K562 (cell line): ENCODE measurements at regions not wholly inside any gene's neighbourhood (a gene's known extent, or its start where the extent isn't known, plus 50 kb on each side); places are given as distances from the start of the nearest gene placed in this dataset.

Experiments used
- ATAC-seq: fragments of 200-7000 bp; cut with Tn5 transposase; 3 replicates; pipeline ENCODE4 v1.9.1; 2020; ENCODE audit warnings: moderate library complexity
- BruUV-seq: library from RNA; stranded (reverse); fragments of 400-500 nt; replicated peaks from 2 replicates; lab custom pipeline; 2021; lab: Mats Ljungman, UMichigan
- CTCF ChIA-PET: fragments of 300-600 bp; formaldehyde crosslinking; extraction: SDS; loops from one replicate; lab custom pipeline; 2021; ENCODE audit warnings: low intra/inter-chr PET ratio; lab: Yijun Ruan, JAX
- POLR2A ChIA-PET: fragments of 300-600, 350-650 bp; sonication (Branson Sonifier 250); formaldehyde crosslinking; extraction: SDS; loops from one replicate; lab custom pipeline; 2021; ENCODE audit warnings: antibody characterized with exemption, inconsistent platforms; lab: Yijun Ruan, JAX
- DNase-seq, 4 experiments: peaks; one replicate each; pipeline versions ENCODE4 v3.0.0 to v3.0.0-alpha.2; 2011 to 2018; ENCODE audit warnings: low spot score in 3 of 4, mixed read lengths in 3 of 4; ENCODE audit errors: extremely low read depth in 1 of 4
- FAIRE-seq: peaks from 2 replicates; lab custom pipeline; 2011; peaks lifted over from hg19 to GRCh38; lab: Jason Lieb, UNC
- H2AFZ ChIP-seq: 2 replicates; pipeline ENCODE4 v1.6.0; 2011; ENCODE audit warnings: low read depth, low read length, control low read depth, inconsistent platforms
- H3K27ac ChIP-seq: fragments of 200-600 bp; 3 replicates; pipeline ENCODE4 v1.8.0; 2011; ENCODE audit warnings: low read depth, mild to moderate bottlenecking, control low read depth, inconsistent platforms, low read length, moderate library complexity, mixed read lengths; ENCODE audit errors: extremely low read depth
- H3K27me3 ChIP-seq, 2 experiments: fragments of 300-600 bp in 1 of 2; 2 replicates in 1 of 2; 3 replicates in 1 of 2; pipeline versions ENCODE4 v1.6.0 to v1.8.0; 2011; ENCODE audit warnings: inconsistent platforms in 2 of 2, low read length in 2 of 2, mild to moderate bottlenecking in 1 of 2, mixed read lengths in 1 of 2, moderate library complexity in 1 of 2; ENCODE audit not compliant: control insufficient read depth in 2 of 2, insufficient read depth in 2 of 2
- H3K36me3 ChIP-seq: fragments of 300-600 bp; 3 replicates; pipeline ENCODE4 v1.8.0; 2011; ENCODE audit warnings: mild to moderate bottlenecking, low read length, inconsistent platforms; ENCODE audit not compliant: control insufficient read depth, insufficient read depth
- H3K4me1 ChIP-seq, 2 experiments: fragments of 200-600 bp in 1 of 2; replicated peaks in 1 of 2; 2 replicates in 1 of 2; 3 replicates in 1 of 2; pipeline versions ENCODE4 v1.5.1 to v1.8.0; 2011; ENCODE audit warnings: inconsistent platforms in 2 of 2, low read length in 2 of 2, mild to moderate bottlenecking in 1 of 2, mixed read lengths in 1 of 2, moderate library complexity in 1 of 2; ENCODE audit not compliant: control insufficient read depth in 2 of 2, insufficient read depth in 2 of 2
- H3K4me2 ChIP-seq: 2 replicates; pipeline ENCODE4 v1.6.1; 2011; ENCODE audit warnings: low read length, control low read depth, inconsistent platforms, mixed read lengths; ENCODE audit not compliant: insufficient read depth
- H3K4me3 ChIP-seq: fragments of 200-600 bp; sonication (generic), shearing (Covaris generic); 2 replicates; pipeline ENCODE4 v1.5.1; 2016; ENCODE audit warnings: control low read depth, inconsistent platforms
- H3K79me2 ChIP-seq: fragments of 200-600 bp; 3 replicates; pipeline ENCODE4 v1.8.0; 2011; ENCODE audit warnings: low read length, inconsistent platforms; ENCODE audit not compliant: control insufficient read depth, insufficient read depth
- H3K9ac ChIP-seq, 2 experiments: 2 replicates each; pipeline versions ENCODE4 v1.6.0 to v1.6.1; 2011; ENCODE audit warnings: low read depth in 2 of 2, low read length in 2 of 2, control low read depth in 1 of 2, inconsistent platforms in 1 of 2, mild to moderate bottlenecking in 1 of 2, mixed read lengths in 1 of 2; ENCODE audit not compliant: insufficient read depth in 1 of 2
- H3K9me1 ChIP-seq: one replicate; pipeline ENCODE4 v1.6.0; 2011; ENCODE audit warnings: inconsistent platforms, mild to moderate bottlenecking, low read length, moderate library complexity; ENCODE audit not compliant: control insufficient read depth, insufficient read depth
- H3K9me3 ChIP-seq: replicated peaks from 2 replicates; pipeline ENCODE4 v1.5.1; 2011; ENCODE audit warnings: low read depth, low read length, inconsistent platforms; ENCODE audit not compliant: control insufficient read depth, insufficient read depth
- H4K20me1 ChIP-seq: replicated peaks from 2 replicates; pipeline ENCODE4 v1.6.1; 2011; ENCODE audit warnings: low read length, inconsistent platforms, mixed read lengths; ENCODE audit not compliant: control insufficient read depth, insufficient read depth
- CBX8 ChIP-seq: fragments of 200-600 bp; sonication (generic); IDR thresholded peaks from 2 replicates; pipeline ENCODE4 v1.6.1; 2012; ENCODE audit warnings: borderline replicate concordance, mixed run types, low read depth, mild to moderate bottlenecking, moderate library complexity, mixed read lengths, low read length, control low read depth, inconsistent platforms; ENCODE audit not compliant: poor library complexity, severe bottlenecking; ENCODE audit errors: extremely low read depth
- CLOCK ChIP-seq: fragments of 250-450 bp; sonication (Bioruptor Pico); IDR thresholded peaks from 2 replicates; pipeline ENCODE4 v1.4.0; 2020; ENCODE audit warnings: mild to moderate bottlenecking, moderate library complexity, borderline replicate concordance
- ERF ChIP-seq: fragments of 450-650 bp; formaldehyde crosslinking; IDR thresholded peaks from 2 replicates; pipeline ENCODE4 v1.4.0; 2020; ENCODE audit warnings: mild to moderate bottlenecking, mixed read lengths
- KLF1 ChIP-seq: fragments of 450-650 bp; IDR thresholded peaks from 2 replicates; pipeline ENCODE4 v1.6.1; 2016; ENCODE audit warnings: missing genetic modification characterization, missing compliant biosample characterization
- MTA2 ChIP-seq: fragments of 450-650 bp; IDR thresholded peaks from 2 replicates; pipeline ENCODE4 v1.6.1; 2016; ENCODE audit warnings: low read depth
- PRMT5 ChIP-seq: sonication (generic); formaldehyde crosslinking; IDR thresholded peaks from 2 replicates; pipeline ENCODE4 v1.5.0; 2020; ENCODE audit warnings: missing genetic modification reagents
- RBFOX2 ChIP-seq: fragments of 200-400 bp; formaldehyde crosslinking; IDR thresholded peaks from 2 replicates; pipeline ENCODE4 v1.6.1; 2017; ENCODE audit warnings: low read depth, mild to moderate bottlenecking, low read length, moderate library complexity
- SMAD3 ChIP-seq: fragments of 450-650 bp; formaldehyde crosslinking; conservative IDR thresholded peaks from 2 replicates; pipeline ENCODE4 v1.4.0; 2020; ENCODE audit warnings: mild to moderate bottlenecking
- TCF3 ChIP-seq: sonication (generic); formaldehyde crosslinking; IDR thresholded peaks from 2 replicates; pipeline ENCODE4 v1.4.0; 2020; ENCODE audit warnings: mild to moderate bottlenecking, missing genetic modification reagents
- TFAM ChIP-seq: fragments of 250-450 bp; sonication (Bioruptor Pico); conservative IDR thresholded peaks from 2 replicates; pipeline ENCODE4 v1.5.0; 2021; ENCODE audit warnings: mild to moderate bottlenecking, moderate library complexity
- TRIM24 ChIP-seq, 2 experiments: fragments of 450-650 bp; IDR thresholded peaks; 2 replicates each; pipeline ENCODE4 v1.6.1; 2016
- ZNF239 ChIP-seq: fragments of 250-450 bp; sonication (Bioruptor Pico); IDR thresholded peaks from 2 replicates; pipeline ENCODE4 v1.4.0; 2020; ENCODE audit warnings: mild to moderate bottlenecking
- ZNF41 ChIP-seq: fragments of 250-450 bp; sonication (Bioruptor Pico); conservative IDR thresholded peaks from 2 replicates; pipeline ENCODE4 v1.4.0; 2020; ENCODE audit warnings: mild to moderate bottlenecking
- WGBS: fragments of 100-300 bp; shearing (Covaris generic); methylation state at CpG from one replicate; pipeline ENCODE4 v1.1.6; 2016; ENCODE audit warnings: low coverage, mixed read lengths; ENCODE audit not compliant: insufficient coverage; ENCODE audit errors: missing lambda C conversion rate; 5-methylcytosine and 5-hydroxymethylcytosine counted together
- in situ Hi-C: fragments of 300-500 bp; cut with MboI; formaldehyde crosslinking; loops from 4 replicates; pipeline ENCODE4 v1.15.0; 2018; ENCODE audit warnings: inconsistent platforms, mixed read lengths
- intact Hi-C: fragments of 100-400 bp; cut with micrococcal nuclease; formaldehyde crosslinking; loops from 2 replicates; pipeline ENCODE4 v1.14.2; 2022
- TF ChIP-seq, protein P1 (sequence below): sonication (generic); formaldehyde crosslinking; IDR thresholded peaks from 2 replicates; pipeline ENCODE4 v1.8.1; 2022; ENCODE audit warnings: missing genetic modification reagents

GRCh38 chrX:63581398-63581797 lies 203.6 kb downstream of the ARHGEF9 start:
- in situ Hi-C loops (no loop called here), intact Hi-C loops (no loop called here)
- no peak for TF ChIP-seq KLF1
- TF ChIP-seq TCF3 (CRISPR knock-in tag), result no peak
- no peak for TF ChIP-seq CLOCK (CRISPR knock-in tag)
- no peak for TF ChIP-seq TFAM (CRISPR knock-in tag)
- no peak for TF ChIP-seq CBX8
- TF ChIP-seq ZNF41 (CRISPR knock-in tag), result no peak
- TF ChIP-seq, protein P1, sequence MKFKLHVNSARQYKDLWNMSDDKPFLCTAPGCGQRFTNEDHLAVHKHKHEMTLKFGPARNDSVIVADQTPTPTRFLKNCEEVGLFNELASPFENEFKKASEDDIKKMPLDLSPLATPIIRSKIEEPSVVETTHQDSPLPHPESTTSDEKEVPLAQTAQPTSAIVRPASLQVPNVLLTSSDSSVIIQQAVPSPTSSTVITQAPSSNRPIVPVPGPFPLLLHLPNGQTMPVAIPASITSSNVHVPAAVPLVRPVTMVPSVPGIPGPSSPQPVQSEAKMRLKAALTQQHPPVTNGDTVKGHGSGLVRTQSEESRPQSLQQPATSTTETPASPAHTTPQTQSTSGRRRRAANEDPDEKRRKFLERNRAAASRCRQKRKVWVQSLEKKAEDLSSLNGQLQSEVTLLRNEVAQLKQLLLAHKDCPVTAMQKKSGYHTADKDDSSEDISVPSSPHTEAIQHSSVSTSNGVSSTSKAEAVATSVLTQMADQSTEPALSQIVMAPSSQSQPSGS, result no peak
- no peak for TF ChIP-seq TRIM24 (IDR thresholded peaks at IDR 0.05)
- no peak for TF ChIP-seq MTA2
- no peak for TF ChIP-seq ZNF239 (CRISPR knock-in tag)
- no peak for TF ChIP-seq SMAD3 (CRISPR knock-in tag)
- TF ChIP-seq ERF, result no peak
- TF ChIP-seq RBFOX2, result no peak
- TF ChIP-seq PRMT5, result no peak
- POLR2A ChIA-PET, result no interaction called here
- Histone ChIP-seq H3K27ac (no peak overlapping the region), H3K4me1 (no peaks in the 10 kb centered on the region), H3K27me3 (no peaks in the 10 kb centered on the region), H3K79me2 (no peaks in the 10 kb centered on the region), H3K4me2 (no peak overlapping the region), H3K4me3 (no peak overlapping the region), H2AFZ (no peak overlapping the region), H3K9me3 (no peaks in the 10 kb centered on the region), H4K20me1 (no peaks in the 10 kb centered on the region), H3K36me3 (no peaks in the 10 kb centered on the region), H3K9ac (no peak overlapping the region), H3K9me1 (no peaks in the 10 kb centered on the region)
- CTCF ChIA-PET, result no interaction called here
- FAIRE-seq (no peak), DNase-seq (no peak), ATAC-seq (no peak)
- WGBS, result 0% methylated on average over 5 of the region's 5 CpGs
- no TSS peak for BruUV-seq
